ENCODE measurements at regions not wholly inside any gene's neighbourhood (a gene's known extent, or its start where the extent isn't known, plus 50 kb on each side); places are given as distances from the start of the nearest gene placed in this dataset.

GRCh38 chr1:187909382-187909781, 1080.6 kb downstream of the PLA2G4A start:
- TF ChIP-seq EZH2 (IDR thresholded peaks at IDR 0.05; ENCODE audit: insufficient read depth, poor library complexity, severe bottlenecking) (no peak), EZH2phosphoT487 (IDR thresholded peaks at IDR 0.05; ENCODE audit: insufficient read depth, low read depth) (no peak)
